NAMALWA (cell line): ENCODE measurements at regions not wholly inside any gene's neighbourhood (a gene's known extent, or its start where the extent isn't known, plus 50 kb on each side); places are given as distances from the start of the nearest gene placed in this dataset.
"Not testable (repeated sequence)": the region's sequence is repeated elsewhere in the genome, so short reads cannot be mapped to it uniquely, and the experiment has no call there.

Experiments used
- DNase-seq: peaks from one replicate; pipeline ENCODE4 v3.0.0-alpha.2; 2015; ENCODE audit warnings: low spot score

- DNase-seq: no peak
These were observed 298.0 kb upstream of the CTNNB1 start for GRCh38 chr3:40901298-40901697.

DNA sequence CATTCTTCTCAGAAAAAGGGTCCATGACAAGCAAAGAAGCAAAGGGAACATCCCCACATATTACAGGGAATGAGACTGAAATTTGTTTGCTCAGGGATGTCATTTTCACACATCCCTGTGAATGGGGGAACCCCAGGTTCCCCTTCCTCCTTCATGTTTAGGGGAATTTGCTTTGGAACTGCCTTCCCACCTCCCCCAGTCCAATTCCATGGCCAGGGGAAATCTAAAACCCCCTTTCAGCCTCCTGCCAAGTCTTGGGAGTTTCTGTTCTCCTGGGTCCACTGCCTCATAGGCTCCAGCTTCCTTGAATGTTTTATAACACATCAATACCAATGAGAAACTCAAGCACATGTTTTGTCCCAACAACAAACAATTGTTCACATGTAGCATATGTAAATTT lies 297.5 kb upstream of the CTNNB1 start:
- no peak for DNase-seq

GRCh38 chr3:40907907-40908465 lies 291.3 kb upstream of the CTNNB1 start:
- DNase-seq: not testable (repeated sequence)

DNA sequence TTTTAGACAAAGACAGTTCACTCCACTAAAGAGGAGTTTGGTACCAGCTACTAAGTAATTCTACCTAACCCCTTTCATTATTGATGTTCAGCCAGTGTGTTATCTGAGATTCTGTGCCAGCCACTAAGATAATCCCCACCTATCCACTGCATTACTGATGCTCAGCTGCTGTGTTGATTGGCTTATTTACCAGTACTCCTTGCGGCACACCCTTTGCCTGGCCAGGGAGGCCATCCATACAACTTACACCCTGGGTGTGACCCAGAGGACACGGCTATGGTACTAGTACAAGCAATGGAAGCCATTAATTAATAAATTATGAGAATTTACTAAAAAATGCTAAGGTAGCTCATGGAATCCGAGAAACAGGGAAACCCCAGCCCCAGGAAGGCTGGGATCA lies 290.7 kb upstream of the CTNNB1 start:
- DNase-seq: no peak

DNA sequence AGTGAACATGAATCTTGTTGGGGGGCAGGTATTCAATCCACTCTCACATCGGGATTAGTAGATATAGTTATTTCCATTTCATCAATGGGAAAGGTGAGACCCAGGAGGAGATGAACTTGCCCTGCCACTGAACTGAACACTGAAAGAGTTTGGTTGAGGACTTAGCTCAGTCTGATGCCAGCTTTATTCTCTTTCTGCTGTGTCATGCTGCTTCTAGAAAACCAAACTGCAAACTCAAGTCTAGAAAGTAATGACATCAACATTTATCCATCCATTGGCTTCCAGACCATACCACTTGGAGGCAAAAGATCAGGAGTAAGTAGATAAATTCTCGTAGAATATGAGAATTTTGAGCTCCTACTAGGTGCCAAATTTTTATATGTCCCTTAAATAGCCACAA lies 288.0 kb upstream of the CTNNB1 start:
- no peak for DNase-seq

- DNase-seq: no peak
These were observed 287.4 kb upstream of the CTNNB1 start for GRCh38 chr3:40911928-40912327.

- DNase-seq: no peak
These were observed 286.8 kb upstream of the CTNNB1 start for GRCh38 chr3:40912461-40912860.

DNA sequence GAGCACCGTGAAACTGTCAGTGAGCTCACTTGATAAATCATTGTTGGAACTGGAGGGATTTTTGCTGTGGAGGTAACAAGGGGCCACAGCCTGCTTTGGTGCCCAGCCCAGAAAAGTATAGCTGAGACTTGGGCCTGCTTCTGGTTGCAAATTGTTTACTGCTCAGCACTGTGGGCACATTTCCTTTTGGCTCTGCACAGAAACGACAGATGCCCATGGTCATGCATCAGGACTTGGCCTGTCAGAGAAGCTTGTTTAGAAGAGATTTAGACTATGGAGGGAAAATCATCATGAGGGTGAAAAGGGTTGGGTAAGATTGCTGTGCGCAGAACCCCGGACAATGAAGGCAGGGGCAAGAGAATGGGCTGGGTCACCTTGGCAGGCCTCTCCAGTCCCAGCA lies 286.1 kb upstream of the CTNNB1 start:
- no peak for DNase-seq

DNA sequence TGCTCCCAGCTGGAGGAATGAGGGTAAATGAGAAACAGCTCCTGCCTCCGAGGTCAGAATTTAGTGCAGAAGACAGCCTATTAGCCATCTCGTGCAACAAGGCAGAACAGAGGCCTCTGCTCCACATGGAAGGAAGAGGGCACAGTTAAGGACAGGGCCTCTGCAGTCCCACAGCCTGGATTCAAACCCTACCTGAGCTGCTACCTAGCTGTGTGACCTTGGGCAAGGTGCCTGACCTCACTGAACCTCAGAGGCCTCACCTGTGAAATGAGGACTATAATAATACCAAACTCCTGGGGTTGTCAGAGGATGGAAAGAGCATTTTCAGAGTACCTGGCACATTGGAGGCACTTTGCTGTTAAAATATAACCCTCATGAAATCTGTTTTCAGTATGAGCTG lies 285.7 kb upstream of the CTNNB1 start:
- no peak for DNase-seq

- DNase-seq: no peak
These were observed 284.8 kb upstream of the CTNNB1 start for GRCh38 chr3:40914475-40914874.

GRCh38 chr3:40915346-40915865 lies 283.9 kb upstream of the CTNNB1 start:
- no peak for DNase-seq

- no peak for DNase-seq
These were observed 279.3 kb upstream of the CTNNB1 start for GRCh38 chr3:40920041-40920440.

DNA sequence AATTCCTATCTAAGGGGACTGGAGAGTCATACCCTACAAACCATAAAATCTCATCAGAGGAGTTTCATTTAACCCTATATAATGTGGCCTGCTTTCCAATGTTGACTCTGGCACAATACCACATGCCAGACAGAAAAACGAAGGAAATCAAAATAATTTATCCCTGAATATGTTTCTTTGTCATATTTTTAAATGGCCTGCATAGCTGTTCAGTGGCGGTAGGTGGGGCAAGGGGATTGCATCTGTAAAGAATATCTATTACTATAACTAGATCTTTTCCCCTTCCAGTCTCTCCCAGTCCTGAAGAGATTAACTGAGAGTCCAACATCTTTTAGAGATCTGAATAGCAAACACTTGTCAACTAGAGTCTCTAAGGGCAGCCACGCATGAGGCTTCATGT lies 278.1 kb upstream of the CTNNB1 start:
- no peak for DNase-seq

DNA sequence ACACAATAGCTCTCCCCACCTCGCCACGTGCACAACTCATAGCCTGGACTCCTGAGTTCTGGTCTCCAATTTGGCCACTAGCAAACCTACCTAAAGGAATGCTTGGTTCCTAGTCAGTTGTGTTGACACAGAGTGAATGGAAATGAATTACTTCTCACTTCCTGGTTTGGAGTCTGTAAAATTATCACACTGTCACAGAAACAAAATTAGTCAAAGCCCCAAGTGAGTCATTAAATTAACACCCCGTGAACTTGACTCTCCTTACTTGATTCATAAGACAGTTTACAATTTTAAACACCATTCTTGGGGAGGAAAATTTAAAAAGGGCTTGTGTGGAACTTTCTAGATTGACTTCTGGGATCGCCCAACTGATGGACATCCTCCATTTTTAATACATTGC lies 276.2 kb upstream of the CTNNB1 start:
- DNase-seq: no peak

GRCh38 chr3:40923651-40924050 lies 275.7 kb upstream of the CTNNB1 start:
- no peak for DNase-seq

GRCh38 chr3:40924559-40925141 lies 274.7 kb upstream of the CTNNB1 start:
- DNase-seq: no peak

- no peak for DNase-seq
These were observed 274.1 kb upstream of the CTNNB1 start for GRCh38 chr3:40925231-40925630.

DNA sequence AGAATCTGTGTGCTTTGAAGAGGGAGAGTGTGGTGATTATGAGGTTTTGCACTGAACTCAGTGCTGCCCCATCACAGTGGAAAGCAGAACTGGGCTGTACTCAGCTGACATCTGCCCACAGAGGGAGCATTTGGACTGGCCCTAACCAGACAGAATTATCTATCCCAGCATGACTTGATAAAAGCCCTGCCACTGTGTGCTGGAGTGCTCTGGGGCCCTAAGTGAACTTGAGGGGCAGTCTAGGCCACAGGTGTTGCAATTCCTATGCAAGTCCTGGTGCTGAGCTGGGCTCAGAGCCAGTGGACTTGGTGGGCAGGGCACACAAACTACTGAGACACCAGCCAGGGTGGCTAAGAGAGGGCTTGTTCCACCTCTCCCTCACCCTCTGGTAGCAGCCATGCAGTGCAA lies 269.2 kb upstream of the CTNNB1 start:
- peak; percentile 19 for DNase-seq

DNA sequence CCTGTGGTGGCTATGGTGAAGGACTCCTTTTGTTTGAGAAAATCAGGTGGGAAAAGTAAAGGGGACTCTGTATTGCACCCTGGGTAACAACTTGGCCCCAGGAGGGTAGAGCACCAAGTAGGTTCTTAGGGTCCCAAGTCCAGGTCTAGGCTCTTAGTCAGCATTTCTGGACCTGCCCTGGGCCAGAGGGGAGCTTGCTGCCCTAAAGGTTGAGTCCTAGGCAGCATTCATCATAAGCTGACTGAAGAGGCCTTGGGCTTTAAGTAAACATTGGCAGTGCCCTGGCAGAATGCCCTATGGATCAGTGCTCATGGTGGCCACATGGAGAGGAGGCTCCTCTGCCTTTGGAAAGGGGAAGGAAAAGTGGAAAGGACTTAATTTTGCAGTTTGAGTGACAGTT lies 268.5 kb upstream of the CTNNB1 start:
- no peak for DNase-seq

DNA sequence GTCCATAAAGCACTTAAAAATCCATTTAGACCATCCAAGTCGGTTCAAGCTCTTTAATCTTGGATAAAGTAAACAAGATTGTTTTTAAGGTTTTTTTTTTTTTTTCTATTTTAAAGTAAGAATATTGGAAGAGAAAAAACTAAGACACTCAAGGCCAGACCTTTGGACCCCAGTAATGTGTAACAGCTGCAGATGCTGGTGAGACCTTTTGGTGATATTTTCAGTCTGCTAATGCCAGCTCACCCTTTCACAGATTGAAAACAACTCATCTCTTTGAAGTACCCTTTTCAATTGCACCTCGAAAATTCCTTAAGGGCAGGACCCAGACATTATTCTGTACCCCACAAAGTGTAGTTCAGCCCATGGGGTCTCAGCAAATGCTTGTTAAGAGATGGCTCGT lies 260.7 kb upstream of the CTNNB1 start:
- DNase-seq: no peak

DNA sequence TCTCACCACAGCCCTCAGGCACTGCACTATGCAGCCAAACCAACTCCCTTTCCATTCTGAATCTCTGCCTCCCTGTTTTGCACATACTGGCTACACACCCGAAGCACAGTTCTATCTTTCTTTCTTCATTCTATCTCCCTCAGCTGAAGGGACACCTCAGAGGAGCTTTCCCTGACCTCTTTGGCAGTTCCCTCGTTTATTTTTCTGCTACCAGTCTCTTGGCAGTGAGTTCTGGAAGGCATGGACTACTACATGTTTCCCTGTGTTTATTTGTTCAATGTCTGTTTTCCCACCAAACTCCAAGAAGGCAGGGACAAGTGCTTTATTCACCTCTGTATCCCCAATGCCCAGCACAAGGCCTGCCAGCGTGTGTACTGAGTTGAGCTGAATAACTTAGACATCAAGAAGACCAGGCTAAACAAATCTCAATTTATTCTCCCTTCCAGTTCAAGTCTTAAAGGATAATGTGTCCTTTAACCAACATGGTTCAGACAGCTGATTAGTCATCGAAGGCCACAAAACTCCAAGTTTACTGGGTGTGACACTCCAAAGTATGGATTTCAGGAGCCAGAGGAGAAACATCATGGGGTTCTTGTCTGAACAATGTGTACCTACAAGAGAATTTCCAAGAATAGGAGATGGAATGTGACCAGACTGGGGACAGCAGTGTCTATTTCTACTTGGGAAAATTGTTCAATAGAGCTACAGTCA lies 260.1 kb upstream of the CTNNB1 start:
- DNase-seq: no peak

GRCh38 chr3:40939741-40940130 lies 259.6 kb upstream of the CTNNB1 start:
- DNase-seq: no peak

- no peak for DNase-seq
These were observed 258.7 kb upstream of the CTNNB1 start for GRCh38 chr3:40940651-40941050.

DNA sequence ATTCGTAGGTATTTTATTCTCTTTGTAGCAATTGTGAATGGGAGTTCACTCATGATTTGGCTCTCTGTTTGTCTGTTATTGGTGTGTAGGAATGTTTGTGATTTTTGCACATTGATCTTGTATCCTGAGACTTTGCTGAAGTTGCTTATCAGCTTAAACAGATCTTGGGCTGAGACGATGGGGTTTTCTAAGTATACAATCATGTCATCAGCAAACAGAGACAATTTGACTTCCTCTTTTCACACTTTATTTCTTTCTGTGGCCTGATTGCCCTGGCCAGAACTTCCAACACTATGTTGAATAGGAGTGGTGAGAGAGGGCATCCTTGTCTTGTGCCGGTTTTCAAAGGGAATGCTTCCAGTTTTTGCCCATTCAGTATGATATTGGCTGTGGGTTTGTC lies 252.3 kb upstream of the CTNNB1 start:
- DNase-seq: not testable (repeated sequence)
